Choroid plexus epithelial cell (primary cell): ENCODE measurements at regions not wholly inside any gene's neighbourhood (a gene's known extent, or its start where the extent isn't known, plus 50 kb on each side); places are given as distances from the start of the nearest gene placed in this dataset.

Source experiments
- DNase-seq: peaks from one replicate; pipeline ENCODE4 v3.0.0-alpha.2; 2010; ENCODE audit warnings: low read depth
- H3K4me3 ChIP-seq: 2 replicates; pipeline ENCODE4 v1.5.1; 2011; ENCODE audit warnings: low read depth, mild to moderate bottlenecking, control low read depth, low read length, moderate library complexity
- TF ChIP-seq, protein P1 (sequence below): conservative IDR thresholded peaks from 2 replicates; pipeline ENCODE4 v1.5.1; 2011; ENCODE audit warnings: low read depth, mild to moderate bottlenecking, control low read depth, inconsistent platforms, low read length, moderate library complexity

DNA sequence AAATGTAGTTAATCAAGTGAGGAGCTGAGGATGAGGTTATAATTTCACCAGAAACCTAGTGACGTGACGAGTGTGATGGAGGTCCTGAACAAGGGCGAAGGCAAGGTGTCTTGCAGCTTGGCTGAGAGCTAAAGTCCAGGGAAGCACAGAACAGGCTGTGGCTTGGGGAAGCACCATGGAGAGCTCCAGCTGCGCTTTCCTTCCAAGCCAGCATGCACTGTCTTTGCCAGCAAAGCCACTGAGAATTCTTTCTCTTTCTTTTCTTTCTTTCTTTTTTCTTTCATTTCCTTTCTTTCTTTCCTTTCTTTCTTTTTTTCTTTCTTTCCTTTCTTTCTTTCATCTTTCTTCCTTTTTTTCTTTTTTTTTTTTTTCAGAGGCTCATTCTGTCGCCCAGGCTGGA is 239.3 kb downstream of the FBXO15 start:
- TF ChIP-seq, protein P1, sequence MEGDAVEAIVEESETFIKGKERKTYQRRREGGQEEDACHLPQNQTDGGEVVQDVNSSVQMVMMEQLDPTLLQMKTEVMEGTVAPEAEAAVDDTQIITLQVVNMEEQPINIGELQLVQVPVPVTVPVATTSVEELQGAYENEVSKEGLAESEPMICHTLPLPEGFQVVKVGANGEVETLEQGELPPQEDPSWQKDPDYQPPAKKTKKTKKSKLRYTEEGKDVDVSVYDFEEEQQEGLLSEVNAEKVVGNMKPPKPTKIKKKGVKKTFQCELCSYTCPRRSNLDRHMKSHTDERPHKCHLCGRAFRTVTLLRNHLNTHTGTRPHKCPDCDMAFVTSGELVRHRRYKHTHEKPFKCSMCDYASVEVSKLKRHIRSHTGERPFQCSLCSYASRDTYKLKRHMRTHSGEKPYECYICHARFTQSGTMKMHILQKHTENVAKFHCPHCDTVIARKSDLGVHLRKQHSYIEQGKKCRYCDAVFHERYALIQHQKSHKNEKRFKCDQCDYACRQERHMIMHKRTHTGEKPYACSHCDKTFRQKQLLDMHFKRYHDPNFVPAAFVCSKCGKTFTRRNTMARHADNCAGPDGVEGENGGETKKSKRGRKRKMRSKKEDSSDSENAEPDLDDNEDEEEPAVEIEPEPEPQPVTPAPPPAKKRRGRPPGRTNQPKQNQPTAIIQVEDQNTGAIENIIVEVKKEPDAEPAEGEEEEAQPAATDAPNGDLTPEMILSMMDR: no peak
- DNase-seq: peak; percentile 68
- H3K4me3 ChIP-seq: no peak overlapping the region

DNA sequence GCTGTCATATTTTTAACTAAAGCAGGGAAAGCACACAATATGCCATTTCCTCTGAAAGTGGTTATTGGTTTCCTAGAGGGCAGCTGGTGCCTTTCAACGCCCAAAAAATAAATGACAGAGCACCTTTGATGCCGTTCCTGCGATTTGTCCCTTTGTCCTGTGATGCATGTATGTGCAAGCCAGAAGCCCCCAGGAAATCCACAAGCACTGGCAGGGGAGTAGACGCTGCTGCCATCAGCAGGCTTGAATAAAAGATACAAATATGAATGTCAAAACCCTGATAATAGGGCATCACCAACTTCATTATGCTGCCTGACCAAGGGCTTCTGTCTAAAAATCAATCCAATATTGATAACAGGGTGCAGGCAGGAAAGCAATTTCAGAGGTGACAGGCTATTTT is 246.1 kb downstream of the FBXO15 start:
- no peak for DNase-seq
- H3K4me3 ChIP-seq: no peak overlapping the region
- TF ChIP-seq, protein P1: no peak

DNA sequence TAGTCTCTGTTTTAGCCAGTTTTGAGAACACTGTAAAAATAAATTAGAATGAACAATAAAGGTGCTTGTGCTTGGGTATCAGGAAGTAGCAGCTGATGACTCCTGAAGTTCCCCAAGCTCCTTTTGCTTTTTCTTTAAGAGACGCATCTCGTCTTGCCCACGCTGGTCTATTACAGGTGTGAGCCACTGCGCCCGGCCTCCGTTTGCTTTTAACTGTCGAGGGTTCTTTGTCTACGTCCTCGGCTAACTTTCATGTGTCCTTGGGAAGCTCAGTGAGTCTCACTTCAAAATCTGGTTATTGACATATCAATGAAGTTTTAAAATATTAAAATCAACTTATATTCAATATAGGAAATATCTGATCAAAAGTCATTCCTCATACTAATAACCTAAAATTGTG is 246.5 kb downstream of the FBXO15 start:
- no peak for DNase-seq
- no peak overlapping the region for H3K4me3 ChIP-seq
- TF ChIP-seq, protein P1: no peak

DNA sequence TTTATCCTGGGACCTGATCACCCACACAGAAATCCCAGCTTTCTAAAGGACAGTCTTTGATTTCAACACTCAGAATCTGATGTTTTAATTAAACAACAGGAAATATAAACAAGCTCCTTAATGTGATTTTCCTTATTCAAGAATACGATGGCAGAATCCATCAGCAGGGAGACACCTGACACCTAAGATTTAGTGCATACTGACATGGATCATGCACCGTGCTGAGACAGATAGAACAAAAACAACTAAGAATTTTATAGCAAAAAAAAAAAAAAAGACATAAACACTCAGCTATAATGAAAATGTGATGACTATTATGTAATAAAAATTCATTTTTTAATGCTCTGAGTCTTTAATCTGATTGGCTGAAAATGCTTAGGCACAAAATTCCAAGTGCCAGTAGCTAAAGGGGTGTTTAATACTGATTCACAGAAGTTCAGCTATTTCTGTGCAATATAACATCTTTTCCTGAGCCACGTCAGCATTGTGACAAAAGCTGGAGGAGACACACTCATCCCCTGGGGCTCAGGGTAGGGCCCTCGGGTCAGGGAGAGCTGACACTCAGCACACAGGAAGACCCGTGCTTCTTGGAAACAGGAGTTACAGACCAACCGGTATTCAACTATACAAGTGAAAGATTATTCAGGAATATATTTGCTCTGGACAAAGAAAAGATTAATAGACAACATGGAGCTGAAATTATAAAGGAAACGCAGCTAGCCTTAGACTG is 247.4 kb downstream of the FBXO15 start:
- TF ChIP-seq, protein P1: no peak
- H3K4me3 ChIP-seq: no peak overlapping the region
- no peak for DNase-seq

DNA sequence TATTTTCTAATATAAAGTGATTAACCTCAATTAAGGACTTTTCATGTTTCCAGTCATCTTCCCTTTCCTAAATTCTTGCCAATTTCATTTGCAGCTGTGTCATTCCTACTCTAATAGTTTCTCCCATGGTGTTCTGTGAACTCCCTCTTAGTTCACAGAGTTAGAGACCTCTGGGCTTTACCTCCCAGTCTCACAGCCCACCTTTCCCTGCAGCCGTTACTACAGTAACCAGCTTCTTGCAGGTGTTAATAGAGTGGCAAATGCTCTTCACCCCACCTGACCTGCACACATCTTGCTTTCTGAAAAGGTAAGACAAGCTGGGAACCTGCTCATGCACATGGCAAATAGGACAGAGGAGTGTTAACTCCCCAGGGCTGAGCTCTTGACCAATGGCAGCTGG is 250.1 kb downstream of the FBXO15 start:
- H3K4me3 ChIP-seq: no peak overlapping the region
- DNase-seq: no peak
- TF ChIP-seq, protein P1: no peak

DNA sequence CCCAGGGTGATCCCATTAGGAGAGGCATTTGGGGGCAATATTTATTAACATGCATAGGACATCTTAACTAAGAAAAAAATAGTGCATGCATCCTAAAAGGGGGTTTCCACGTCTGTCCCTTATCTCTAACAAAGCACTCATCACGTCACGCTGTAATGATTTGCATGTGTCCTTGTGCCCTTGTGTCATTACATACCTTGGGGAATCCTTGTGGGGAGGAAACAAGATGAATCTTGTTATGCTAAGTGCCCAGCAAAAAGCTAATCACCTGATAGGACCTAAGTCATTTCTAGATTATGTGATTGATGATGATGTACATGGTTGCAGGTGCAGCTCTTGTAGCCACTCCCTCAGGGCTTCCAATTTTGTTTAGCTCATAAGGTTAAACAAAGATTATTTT is 250.9 kb downstream of the FBXO15 start:
- DNase-seq: no peak

More for the DNA sequence above, 250.9 kb downstream of the FBXO15 start:
- no peak overlapping the region for H3K4me3 ChIP-seq
- TF ChIP-seq, protein P1: no peak
